Ishikawa (cell line): ENCODE measurements at regions not wholly inside any gene's neighbourhood (a gene's known extent, or its start where the extent isn't known, plus 50 kb on each side); places are given as distances from the start of the nearest gene placed in this dataset.

Experiments used
- CEBPB ChIP-seq: IDR thresholded peaks from 2 replicates; pipeline ENCODE4 v1.6.1; 2012
- CREB1 ChIP-seq: IDR thresholded peaks from 2 replicates; pipeline ENCODE4 v1.6.1; 2012; ENCODE audit warnings: low read depth
- EGR1 ChIP-seq: IDR thresholded peaks from 2 replicates; pipeline ENCODE4 v1.6.1; 2012
- EP300 ChIP-seq: IDR thresholded peaks from 2 replicates; pipeline ENCODE4 v1.6.1; 2012; ENCODE audit warnings: borderline replicate concordance
- FOXM1 ChIP-seq: IDR thresholded peaks from 2 replicates; pipeline ENCODE4 v1.6.1; 2012; ENCODE audit warnings: low read depth, borderline replicate concordance
- NFIC ChIP-seq: IDR thresholded peaks from 2 replicates; pipeline ENCODE4 v1.6.1; 2012
- RAD21 ChIP-seq: IDR thresholded peaks from 2 replicates; pipeline ENCODE4 v1.6.1; 2012; ENCODE audit warnings: low read depth
- TAF1 ChIP-seq: IDR thresholded peaks from 2 replicates; pipeline ENCODE4 v1.6.1; 2012; ENCODE audit warnings: low read depth, mild to moderate bottlenecking
- TEAD4 ChIP-seq: IDR thresholded peaks from 2 replicates; pipeline ENCODE4 v1.6.1; 2012
- TF ChIP-seq, protein P1 (sequence below): IDR thresholded peaks from 2 replicates; pipeline ENCODE4 v1.6.1; 2012; ENCODE audit warnings: low read depth, mild to moderate bottlenecking
- TF ChIP-seq, protein P2 (sequence below): IDR thresholded peaks from 2 replicates; pipeline ENCODE4 v1.6.1; 2012

DNA sequence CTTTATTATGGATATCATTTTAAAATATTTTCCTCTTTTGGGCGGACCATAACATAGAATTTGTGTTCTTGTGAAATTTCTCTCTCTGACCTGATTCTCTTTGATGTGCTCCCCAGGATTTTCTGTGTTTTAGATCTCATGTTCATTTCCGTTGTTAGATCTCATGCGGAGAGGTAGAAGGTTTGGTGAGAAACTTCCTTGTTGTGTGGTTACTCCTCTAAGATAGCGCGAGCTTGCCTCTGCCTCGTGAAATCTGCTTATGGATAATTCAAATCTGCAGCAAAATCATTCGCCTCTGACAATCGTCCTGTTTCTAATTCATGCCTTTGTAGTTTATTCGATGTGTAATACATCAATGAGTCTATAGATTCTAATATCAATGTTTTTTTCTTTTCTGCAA is 580.4 kb downstream of the USP25 start:
- TF ChIP-seq CREB1 (no peak), TAF1 (no peak), EGR1 (no peak), CEBPB (no peak), FOXM1 (no peak), EP300 (no peak), RAD21 (no peak), TEAD4 (no peak), NFIC (no peak)
- TF ChIP-seq, protein P1, sequence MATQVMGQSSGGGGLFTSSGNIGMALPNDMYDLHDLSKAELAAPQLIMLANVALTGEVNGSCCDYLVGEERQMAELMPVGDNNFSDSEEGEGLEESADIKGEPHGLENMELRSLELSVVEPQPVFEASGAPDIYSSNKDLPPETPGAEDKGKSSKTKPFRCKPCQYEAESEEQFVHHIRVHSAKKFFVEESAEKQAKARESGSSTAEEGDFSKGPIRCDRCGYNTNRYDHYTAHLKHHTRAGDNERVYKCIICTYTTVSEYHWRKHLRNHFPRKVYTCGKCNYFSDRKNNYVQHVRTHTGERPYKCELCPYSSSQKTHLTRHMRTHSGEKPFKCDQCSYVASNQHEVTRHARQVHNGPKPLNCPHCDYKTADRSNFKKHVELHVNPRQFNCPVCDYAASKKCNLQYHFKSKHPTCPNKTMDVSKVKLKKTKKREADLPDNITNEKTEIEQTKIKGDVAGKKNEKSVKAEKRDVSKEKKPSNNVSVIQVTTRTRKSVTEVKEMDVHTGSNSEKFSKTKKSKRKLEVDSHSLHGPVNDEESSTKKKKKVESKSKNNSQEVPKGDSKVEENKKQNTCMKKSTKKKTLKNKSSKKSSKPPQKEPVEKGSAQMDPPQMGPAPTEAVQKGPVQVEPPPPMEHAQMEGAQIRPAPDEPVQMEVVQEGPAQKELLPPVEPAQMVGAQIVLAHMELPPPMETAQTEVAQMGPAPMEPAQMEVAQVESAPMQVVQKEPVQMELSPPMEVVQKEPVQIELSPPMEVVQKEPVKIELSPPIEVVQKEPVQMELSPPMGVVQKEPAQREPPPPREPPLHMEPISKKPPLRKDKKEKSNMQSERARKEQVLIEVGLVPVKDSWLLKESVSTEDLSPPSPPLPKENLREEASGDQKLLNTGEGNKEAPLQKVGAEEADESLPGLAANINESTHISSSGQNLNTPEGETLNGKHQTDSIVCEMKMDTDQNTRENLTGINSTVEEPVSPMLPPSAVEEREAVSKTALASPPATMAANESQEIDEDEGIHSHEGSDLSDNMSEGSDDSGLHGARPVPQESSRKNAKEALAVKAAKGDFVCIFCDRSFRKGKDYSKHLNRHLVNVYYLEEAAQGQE, result no peak
- TF ChIP-seq, protein P2, sequence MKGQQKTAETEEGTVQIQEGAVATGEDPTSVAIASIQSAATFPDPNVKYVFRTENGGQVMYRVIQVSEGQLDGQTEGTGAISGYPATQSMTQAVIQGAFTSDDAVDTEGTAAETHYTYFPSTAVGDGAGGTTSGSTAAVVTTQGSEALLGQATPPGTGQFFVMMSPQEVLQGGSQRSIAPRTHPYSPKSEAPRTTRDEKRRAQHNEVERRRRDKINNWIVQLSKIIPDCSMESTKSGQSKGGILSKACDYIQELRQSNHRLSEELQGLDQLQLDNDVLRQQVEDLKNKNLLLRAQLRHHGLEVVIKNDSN, result no peak
